Muscle of arm (tissue), 1 donor: ENCODE measurements at regions not wholly inside any gene's neighbourhood (a gene's known extent, or its start where the extent isn't known, plus 50 kb on each side); places are given as distances from the start of the nearest gene placed in this dataset.
A peak's percentile ranks its signal among the peaks of the same experiment; 100 is the strongest.

Experiments
- DNase-seq: peaks from one replicate; pipeline ENCODE4 v3.0.0-alpha.2; 2013

DNA sequence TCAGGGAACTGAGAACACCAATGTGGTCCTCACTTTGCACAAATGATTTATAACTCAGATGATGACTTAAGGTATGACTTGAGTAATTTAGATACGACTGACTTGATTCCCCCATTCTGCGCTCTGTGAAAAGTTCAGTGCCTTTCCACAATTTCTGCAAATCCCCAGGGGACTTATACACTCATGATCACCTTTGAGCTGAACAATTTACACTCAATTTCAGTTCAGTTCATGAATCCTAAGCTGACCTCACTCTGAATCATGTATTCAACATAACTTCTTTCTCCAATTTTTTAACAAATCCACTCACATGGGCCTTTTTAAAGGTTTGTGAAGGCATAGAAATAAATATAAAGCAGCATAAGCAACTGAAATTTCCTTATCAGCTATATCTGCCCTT is 274.2 kb downstream of the FAM76B start:
- DNase-seq = no peak

DNA sequence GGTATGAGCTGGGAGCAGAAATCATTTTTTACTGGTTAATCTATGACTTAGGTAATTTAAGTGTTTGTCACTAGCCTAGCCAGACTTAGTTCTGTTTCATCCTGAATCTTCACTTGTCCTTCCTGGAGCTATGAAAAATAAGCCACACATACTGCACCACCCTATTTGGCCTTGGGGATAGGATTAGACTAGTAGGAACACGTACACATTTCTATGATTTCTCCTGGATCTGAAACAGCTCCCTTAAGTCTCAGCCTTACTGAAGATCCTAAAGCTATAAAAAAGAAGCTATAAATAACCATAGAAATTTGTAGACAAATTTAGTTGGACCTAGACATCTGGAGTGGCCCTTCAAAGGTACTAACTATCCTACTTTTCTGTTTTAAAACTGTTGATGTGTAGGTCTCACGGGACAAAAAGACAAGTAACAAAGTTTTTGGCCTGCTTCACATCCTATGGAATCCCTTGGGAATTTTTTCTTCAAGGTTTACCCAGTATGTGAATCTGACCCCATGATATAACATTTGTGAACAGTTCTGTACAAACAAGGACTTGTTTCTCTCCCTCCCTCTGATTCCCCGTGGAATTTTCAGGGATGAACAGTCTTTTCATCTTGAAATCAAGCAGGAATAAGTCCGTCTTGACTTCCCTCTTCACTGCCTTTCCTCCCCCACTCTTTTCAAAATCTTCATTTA is 275.0 kb downstream of the FAM76B start:
- no peak for DNase-seq

DNA sequence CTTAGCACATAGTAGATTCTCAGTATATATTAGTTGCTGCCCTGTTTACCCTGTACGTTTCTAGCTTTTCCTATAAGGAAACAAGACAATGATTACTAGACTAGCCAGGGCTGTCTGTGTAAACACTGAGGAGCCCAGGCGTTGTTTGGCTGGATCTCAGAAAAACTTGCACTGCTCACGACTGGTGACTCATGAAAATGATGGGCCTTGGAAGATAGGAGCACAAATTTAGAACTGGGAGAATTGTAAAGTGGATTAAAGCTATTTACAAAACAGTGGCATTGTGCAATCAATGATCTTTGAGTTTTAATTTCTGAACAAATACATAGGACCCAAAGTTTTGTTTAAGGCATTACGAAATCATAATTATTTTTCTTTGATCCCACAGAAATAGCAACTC is 276.9 kb downstream of the FAM76B start:
- DNase-seq = peak; percentile 70

DNA sequence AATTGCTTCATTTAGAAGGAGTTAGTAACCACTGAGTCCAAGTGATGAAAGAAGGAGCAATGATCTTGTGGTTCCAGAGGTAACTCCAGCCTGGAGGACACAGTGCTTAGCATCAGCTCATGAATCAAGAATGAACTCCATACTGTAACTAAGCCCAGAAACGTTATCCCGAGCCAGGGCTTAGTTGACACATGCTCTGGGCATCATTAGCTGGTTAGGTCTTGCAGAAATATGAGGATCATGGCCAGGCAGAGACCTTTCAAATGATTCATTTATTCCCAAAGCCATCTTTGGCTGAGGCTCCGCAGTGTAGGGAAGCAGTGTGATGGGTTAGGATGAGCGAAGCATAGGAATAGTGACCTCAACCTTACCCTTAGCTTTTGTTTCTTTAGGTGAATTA is 277.4 kb downstream of the FAM76B start:
- no peak for DNase-seq

DNA sequence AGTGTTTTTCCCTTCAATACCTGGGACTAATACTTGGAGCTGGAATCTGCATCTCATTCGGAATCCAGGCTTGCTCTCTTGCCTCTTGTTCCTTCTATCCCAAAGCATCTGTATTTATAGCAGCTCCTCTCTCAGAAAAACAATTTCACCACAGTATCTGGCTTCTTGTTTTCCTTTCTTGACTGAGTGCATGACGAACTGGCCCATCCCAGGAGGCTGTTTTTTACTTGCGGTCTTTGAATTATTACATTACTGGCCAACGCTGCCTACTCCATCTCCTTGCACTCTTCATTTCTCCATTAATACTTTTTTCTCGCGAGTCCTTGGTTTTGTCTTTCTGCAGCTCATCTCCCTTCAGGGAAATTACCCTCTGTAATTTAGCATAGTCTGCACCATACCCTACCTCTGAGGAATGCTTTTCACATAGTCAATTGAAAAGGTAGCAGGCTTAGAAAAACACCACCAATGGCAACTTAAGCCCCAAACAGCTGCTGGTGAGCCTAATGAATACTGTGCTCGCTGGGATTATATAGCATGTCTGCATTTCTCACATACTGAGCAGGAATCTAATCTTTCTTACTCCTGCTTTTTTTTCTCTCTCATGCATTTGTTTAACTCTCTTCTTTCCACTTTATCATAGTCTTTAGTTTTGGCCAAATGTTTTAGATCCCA is 277.4 kb upstream of the SESN3 start:
- no peak for DNase-seq

DNA sequence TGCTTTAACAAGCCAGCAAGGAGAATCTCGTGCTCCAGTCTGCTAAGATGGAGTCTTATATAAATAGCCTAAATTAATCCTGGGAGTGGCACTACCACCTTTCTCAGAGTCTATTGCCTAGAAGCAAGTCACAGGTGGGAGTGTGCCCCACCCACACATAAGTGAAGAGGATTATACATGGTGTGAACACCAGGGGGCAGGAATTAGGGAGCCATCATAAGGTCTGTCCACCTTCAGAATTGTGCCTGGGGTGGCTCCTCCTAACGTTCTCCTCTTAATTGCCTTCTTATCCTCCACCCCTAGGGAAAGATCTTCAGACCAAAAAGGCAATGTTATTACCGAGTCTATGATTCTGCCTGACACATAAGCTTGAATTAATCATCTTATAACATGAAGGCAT is 276.8 kb upstream of the SESN3 start:
- DNase-seq = no peak

DNA sequence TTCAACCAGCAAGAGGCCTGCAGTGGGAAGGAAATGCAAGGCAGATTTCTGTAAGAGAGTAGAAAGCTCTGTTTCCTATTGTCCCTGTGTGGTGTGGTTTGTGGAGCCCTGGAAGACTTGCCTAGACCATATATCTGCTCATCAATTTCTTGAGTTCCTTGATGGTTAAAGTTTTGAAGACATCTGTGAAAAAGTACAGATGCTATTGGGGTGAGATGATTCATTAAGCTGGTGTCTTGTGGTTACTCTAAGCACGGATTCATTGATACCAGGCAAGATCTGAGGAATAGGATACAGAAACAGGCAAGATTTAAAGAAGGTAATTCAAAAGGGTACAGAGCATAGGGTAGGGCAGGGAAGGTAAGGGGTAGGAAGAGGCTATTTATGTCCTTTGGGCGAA is 275.8 kb upstream of the SESN3 start:
- no peak for DNase-seq

DNA sequence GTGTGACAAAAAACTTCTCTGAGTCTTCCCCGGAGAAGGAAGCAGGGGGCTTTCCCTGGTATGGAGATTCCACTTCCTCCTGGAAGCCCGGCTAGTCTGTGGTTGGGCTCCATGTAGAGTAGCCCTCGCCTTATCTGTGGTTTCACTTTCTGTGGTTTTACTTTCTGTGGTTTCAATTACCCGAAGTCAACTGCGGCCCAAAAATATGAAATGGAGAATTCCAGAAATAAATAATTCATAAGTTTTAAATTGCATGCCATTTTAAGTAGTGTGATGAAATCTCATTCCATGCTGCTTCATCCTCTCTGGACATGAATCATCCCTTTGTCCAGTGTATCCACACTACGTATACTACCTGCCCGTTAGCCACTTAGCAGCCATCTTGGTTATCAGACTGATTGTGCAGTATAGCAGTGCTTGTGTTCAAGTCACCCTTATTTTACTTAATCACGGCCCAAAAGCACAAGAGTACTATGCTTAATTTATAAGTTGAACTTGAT is 275.0 kb upstream of the SESN3 start:
- DNase-seq = no peak

DNA sequence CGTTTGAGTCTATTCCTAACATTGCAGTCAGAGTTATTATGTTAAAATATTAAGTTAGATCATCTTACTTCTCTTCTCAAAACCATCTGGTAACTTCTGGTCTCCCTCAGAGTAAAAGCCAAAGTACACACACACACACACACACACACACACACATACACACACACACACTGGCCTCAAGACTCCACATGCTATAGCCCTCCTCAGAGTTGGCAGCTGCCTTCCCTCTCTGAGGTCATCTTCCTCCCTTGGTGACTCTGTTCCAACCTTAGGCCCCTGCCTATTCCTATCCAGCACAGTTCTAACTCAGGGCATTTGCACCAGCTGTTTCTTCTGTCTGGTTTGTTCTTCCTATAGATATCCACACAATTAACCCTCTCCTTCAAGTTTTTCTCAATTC is 272.0 kb upstream of the SESN3 start:
- DNase-seq = no peak

DNA sequence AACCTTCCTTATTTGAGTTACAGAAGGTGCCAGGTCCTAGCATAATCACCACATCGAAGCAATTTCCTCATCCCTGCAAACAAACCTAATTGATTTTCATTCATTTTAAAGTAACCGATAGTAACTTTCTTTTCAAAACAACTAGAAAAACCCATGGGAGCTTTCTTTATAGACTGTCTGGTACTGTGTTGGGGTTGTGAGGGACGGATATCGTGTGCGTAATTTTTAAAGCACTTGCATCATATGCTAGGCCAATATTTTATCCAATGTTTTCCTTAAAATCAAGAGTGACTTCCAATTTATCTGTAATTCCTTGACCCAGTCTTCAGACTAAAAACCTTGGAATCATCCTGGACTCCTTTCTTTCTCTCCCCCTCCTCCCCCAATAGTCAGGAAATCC is 271.5 kb upstream of the SESN3 start:
- DNase-seq = no peak

DNA sequence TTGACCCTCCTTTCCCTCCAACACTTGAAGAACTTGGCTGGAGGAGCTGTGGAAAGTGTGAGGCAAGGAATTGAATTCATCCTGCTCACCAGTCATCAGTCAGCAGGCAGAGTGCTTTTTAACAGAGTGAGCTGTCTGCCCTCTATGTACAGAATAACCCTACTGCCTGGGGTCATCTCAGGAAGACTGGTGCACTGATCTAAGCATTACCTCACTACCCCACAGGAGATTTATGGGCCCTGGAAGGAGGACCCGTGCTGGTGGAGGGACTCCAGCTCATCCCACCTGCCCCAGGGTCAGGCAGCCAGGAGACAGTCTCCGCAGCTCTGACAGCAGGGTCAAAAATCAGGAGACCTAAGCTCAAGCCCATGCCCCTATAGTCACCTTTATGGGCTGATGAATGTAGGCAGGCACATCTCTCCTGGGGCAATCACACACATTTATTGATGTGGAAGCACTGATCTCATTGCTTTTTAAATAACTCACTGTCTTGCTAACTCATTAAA is 270.8 kb upstream of the SESN3 start:
- DNase-seq = no peak

DNA sequence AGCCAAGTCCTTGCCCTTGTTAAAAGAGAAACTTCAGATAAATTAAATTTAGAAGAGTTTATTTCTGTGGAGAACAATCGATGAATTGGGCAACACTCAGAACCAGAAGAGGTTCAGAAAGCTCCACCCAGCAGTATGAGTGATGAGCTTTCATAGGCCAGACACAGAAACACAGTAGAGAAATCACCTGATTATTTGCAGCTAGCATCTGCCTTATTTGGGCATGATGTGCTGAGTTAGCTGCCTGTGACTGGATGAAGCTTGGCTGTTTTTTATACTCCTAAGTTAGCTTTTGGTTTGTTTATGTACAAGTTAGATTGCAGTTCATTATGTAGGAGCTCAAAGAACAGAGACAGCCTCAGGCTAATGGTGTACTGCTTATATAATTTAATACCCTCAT is 269.5 kb upstream of the SESN3 start:
- DNase-seq = no peak

DNA sequence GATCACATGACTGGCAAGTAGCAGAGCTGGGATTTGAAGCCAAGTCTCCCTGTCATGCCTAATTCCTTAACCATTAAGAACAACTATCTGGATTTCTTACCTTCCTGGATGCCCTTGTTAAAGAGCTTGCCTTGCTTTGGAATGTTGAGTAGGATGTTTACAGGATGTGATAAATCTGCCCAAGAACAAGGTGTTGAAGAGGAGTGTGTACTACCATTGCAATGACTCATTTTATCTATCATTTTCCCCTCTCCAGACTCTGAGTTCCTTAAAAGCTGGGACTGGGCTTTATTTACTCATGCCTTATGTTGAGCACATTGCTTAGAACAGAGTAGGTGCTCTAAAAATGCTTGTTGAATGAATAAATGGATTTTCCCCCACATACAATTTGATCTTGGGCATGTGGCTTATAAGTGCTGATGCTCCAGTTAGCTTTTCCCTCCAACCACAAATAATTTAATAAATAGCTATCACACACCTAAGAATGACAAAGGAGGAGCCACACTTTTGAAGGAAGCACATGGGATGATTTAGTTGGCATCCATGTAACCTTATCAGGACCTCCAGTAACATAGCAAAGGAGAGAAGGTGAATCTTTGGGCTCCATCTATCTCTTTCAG is 268.6 kb upstream of the SESN3 start:
- no peak for DNase-seq

DNA sequence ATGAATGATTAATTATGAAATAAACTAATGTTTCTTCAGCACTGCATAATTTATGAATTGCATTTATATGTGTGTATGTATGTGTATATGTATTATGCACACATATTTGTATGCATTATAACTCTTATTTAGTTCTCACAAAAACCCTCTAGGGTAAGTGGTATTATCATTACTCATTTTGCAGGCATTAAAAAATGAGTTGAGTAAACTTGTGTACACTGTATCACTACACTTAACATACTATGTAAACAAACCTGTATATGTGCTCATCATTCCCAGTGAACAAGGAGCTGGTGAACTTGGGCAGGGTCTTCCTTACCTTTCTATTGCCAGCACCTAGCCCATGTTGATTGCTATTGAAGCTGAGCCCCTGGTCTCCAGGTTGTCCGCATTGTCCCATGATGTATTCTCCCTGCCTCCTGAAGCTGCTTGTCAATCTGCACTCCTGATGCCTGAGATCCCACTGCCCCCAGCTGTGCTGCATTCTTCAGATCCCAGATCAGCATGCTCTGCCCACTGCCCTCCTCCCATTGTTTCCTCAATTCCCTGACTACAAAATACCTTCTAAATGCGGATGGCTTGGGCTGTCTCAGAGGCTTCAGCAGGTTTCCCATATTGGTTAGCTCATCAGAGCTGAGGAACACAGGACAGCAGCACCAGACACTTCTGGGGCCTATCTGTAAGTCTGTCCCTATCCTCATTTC is 267.9 kb upstream of the SESN3 start:
- DNase-seq = no peak

DNA sequence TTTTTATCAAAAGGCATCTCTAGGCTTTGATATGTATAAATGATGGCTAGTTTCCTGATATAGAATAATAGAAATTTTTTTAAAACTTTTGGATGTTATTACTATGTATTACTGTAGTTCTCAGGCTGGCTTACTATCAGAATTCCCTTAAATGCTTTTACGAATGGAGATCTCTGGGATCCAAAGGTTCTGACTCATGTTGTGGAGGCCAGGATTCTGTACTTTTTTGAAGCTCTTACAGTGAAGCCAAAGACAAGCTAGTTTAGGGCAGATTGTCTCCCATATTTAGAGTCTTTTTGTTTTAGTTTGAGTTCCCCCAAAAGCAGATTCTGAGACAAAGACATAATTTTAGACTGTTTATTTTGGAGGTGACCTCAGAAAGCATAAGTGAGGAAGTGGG is 265.9 kb upstream of the SESN3 start:
- DNase-seq = no peak

DNA sequence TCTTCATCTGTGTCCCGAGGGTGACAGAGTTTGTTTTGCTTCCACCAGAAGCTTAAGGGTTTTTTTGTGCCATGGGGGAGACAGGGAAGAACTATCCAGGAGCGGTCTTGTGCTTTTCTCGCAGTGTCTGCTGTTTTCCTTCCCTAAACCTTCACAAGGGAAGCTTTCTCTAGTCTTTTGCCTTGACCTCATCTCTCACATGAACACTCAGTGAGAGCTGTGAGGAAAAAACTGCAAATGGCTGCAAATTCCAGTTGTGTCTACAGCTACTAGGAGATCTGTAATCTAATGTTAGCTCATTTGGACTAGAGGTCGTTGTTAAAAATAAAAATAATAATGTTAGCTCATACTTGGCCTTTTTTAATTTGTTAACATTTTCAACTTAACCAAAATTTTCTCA is 264.7 kb upstream of the SESN3 start:
- no peak for DNase-seq

DNA sequence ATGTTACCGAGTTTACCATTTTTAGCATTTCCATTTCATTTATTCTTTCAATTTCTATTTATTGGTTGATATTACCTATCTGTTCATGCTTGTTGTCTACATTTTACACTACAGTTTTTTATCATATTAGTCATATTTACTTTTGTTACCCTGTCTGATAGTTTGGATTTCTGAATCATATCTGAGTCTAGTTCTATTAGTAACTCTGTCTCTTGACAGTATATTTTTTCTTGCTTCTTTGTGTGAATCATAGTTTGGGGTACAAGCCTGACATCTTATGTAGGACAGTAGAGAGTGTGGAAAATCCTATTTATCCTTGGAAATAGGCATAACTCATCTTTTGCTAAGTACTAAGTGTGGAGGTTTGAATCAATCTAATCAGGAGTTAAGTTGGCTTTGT is 263.9 kb upstream of the SESN3 start:
- no peak for DNase-seq

DNA sequence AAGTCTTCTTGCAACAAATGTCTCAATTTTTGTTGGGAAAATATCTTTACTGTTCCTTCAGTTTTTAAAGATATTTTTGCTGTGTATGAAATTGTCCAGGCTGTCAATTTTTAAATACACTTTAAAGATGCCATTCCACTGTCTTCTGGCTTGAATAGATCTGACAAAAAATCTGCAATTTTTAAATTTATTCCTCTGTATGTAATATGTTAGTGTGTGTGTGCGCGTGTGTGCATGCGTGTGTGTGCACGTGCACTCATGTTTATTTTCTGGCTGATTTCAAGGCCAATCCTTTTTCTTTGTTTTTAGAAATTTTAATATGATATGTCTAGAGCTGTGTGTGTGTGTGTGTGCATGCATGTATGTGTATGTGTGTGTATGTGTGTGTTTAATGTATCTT is 263.2 kb upstream of the SESN3 start:
- no peak for DNase-seq

DNA sequence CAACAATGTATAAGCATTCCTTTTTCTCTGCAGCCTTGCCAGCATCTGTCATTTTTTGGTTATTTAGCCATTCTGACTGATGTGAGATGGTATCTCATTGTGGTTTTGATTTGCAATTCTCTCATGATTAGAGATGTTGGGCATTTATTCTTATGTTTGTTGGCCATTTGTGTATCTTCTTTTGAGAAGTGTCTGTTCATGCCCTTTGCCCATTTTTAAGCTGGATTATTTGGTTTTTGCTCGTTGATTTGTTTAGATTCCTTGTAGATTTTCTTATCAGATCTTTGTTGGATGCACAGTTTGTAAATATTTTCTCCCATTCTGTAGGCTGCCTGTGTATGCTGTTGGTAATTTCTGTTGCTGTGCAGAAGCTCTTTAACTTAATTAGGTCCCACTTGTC is 259.6 kb upstream of the SESN3 start:
- DNase-seq = no peak

DNA sequence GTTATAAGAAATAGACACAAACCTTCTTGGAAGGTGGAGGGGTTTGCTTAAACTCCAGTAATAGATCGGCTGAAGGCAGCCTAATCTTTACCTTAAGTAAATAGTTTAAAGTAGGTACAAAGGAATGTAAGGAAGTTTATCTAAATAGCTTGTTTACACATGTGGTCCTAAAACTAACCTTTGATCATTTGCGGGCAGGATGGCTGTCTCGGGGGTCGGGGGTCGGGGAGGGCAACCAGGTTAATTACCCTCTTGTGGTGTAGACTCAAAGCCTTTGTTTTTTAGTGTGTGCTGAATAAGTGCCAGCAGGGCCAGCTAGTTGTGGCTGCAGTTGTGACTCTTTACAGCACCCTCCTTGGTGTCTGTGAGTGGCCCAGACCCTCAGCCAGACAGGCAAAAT is 256.9 kb upstream of the SESN3 start:
- DNase-seq = no peak

DNA sequence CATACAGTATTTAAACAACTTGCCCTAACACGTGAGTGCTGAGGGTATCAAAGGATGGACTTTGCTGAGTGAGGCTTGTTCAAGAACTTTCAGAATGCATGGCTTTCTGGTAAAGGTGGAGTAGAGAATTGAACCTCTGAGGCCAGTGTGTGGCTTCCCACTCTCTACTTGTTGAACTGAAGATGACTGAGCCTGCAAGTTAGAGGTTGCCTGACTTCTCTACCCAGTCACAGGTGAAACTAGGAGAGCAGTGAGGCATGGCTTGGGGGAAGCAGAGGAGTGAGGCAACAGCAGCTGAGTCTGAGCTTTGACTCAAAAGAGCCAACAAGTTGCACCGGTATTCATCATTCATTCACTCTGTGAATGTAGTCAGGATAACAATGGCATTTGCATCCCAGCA is 256.4 kb upstream of the SESN3 start:
- no peak for DNase-seq

DNA sequence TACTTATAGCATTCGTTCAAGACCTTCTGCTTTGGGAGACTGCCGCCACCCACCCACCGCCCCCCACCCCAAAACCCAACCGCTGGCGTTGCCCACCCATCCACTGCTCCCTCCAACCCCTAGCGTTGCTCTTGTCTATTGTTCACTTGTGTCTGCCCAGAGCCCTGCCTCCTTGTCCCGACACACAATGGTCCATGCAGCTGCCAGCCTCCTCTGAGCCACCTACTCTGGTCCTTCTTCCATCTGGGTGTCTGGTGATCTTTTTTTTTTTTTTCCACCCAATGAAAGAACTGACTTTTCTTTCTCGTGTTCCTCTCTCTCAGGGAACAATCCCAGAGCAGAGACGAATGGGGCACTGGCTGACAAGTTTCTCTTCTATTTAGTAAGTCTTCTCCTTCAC is 256.0 kb upstream of the SESN3 start:
- DNase-seq = no peak

DNA sequence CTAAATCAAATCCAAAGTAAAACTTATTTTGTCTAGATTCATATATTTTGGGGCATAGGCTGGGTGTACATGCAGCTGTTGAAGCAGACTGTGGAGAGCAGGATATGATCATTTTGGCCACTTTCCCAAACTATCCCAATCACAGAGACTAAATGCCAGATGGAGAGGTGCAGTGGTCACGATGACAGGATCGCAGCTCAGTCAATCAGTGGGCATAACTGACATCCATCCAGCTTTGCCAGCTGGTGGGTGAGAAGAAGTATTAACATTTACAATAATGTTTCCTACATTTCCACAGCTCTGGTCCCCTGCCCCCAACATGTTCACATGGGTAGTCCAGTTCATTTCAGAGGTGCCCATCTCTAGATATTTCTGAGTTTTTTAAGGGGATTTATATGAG is 255.5 kb upstream of the SESN3 start:
- no peak for DNase-seq
